ENCODE measurements at regions not wholly inside any gene's neighbourhood (a gene's known extent, or its start where the extent isn't known, plus 50 kb on each side); places are given as distances from the start of the nearest gene placed in this dataset.

GRCh38 chr3:117989982-117990381 lies 1044.7 kb downstream of the IGSF11 start:
- Histone ChIP-seq H3K4me2 (ENCODE audit: low read depth, low read length) (no peak overlapping the region), H3K9me2 (replicated peaks; ENCODE audit: insufficient read depth, low read length) (no peaks in the 10 kb centered on the region), H3F3A (ENCODE audit: insufficient read depth, low read length) (no peaks in the 10 kb centered on the region), H3K9me3 (replicated peaks; ENCODE audit: insufficient read depth, low read length) (no peaks in the 10 kb centered on the region), H3K9ac (ENCODE audit: low read length) (no peak overlapping the region), H3K4me1 (ENCODE audit: low read length) (no peaks in the 10 kb centered on the region), H3K79me2 (ENCODE audit: low read length) (no peaks in the 10 kb centered on the region), H3K27me3 (replicated peaks; ENCODE audit: insufficient read depth, low read length) (no peaks in the 10 kb centered on the region), H3K4me3 (ENCODE audit: low read length) (no peak overlapping the region), H3K27ac (ENCODE audit: low read length) (no peak overlapping the region), H4K20me1 (ENCODE audit: insufficient read depth, low read length) (no peaks in the 10 kb centered on the region), H2AFZ (ENCODE audit: low read length) (no peak overlapping the region), H3K36me3 (replicated peaks; ENCODE audit: insufficient read depth, low read length) (no peaks in the 10 kb centered on the region)
- TF ChIP-seq EZH2phosphoT487 (IDR thresholded peaks at IDR 0.05; ENCODE audit: low read length) (no peak), EZH2 (optimal IDR thresholded peaks at IDR 0.05; ENCODE audit: low read depth, low read length) (no peak), CTCF (IDR thresholded peaks at IDR 0.05; ENCODE audit: low read length) (no peak)
- DNase-seq: no peak

- no peak overlapping the region for H2AFZ ChIP-seq (ENCODE audit: low read length)
- H3K27me3 ChIP-seq (replicated peaks; ENCODE audit: insufficient read depth, low read length): no peaks in the 10 kb centered on the region
- H3K27ac ChIP-seq (ENCODE audit: low read length): no peak overlapping the region
- H3K9ac ChIP-seq (ENCODE audit: low read length): no peak overlapping the region
- no peaks in the 10 kb centered on the region for H3K79me2 ChIP-seq (ENCODE audit: low read length)
- H4K20me1 ChIP-seq (ENCODE audit: insufficient read depth, low read length): no peaks in the 10 kb centered on the region
- no peaks in the 10 kb centered on the region for H3K9me2 ChIP-seq (replicated peaks; ENCODE audit: insufficient read depth, low read length)
- DNase-seq: no peak
- no peaks in the 10 kb centered on the region for H3K4me1 ChIP-seq (ENCODE audit: low read length)
- no peaks in the 10 kb centered on the region for H3K9me3 ChIP-seq (replicated peaks; ENCODE audit: insufficient read depth, low read length)
- no peaks in the 10 kb centered on the region for H3K36me3 ChIP-seq (replicated peaks; ENCODE audit: insufficient read depth, low read length)
- H3K4me3 ChIP-seq (ENCODE audit: low read length): no peak overlapping the region
- no peak for TF ChIP-seq EZH2phosphoT487 (IDR thresholded peaks at IDR 0.05; ENCODE audit: low read length)
- TF ChIP-seq EZH2 (optimal IDR thresholded peaks at IDR 0.05; ENCODE audit: low read depth, low read length): no peak
- TF ChIP-seq CTCF (IDR thresholded peaks at IDR 0.05; ENCODE audit: low read length): no peak
- H3K4me2 ChIP-seq (ENCODE audit: low read depth, low read length): no peak overlapping the region
- no peaks in the 10 kb centered on the region for H3F3A ChIP-seq (ENCODE audit: insufficient read depth, low read length)
These were observed 1044.0 kb downstream of the IGSF11 start for GRCh38 chr3:117990627-117991026.

- DNase-seq: no peak
- no peak overlapping the region for H3K9ac ChIP-seq (ENCODE audit: low read length)
- no peak for TF ChIP-seq EZH2 (optimal IDR thresholded peaks at IDR 0.05; ENCODE audit: low read depth, low read length)
- no peak overlapping the region for H3K4me2 ChIP-seq (ENCODE audit: low read depth, low read length)
- no peaks in the 10 kb centered on the region for H3K36me3 ChIP-seq (replicated peaks; ENCODE audit: insufficient read depth, low read length)
- no peaks in the 10 kb centered on the region for H3K9me3 ChIP-seq (replicated peaks; ENCODE audit: insufficient read depth, low read length)
- H3K9me2 ChIP-seq (replicated peaks; ENCODE audit: insufficient read depth, low read length): no peaks in the 10 kb centered on the region
- H3K27me3 ChIP-seq (replicated peaks; ENCODE audit: insufficient read depth, low read length): no peaks in the 10 kb centered on the region
- H3K79me2 ChIP-seq (ENCODE audit: low read length): no peaks in the 10 kb centered on the region
- H3K4me1 ChIP-seq (ENCODE audit: low read length): no peaks in the 10 kb centered on the region
- H3F3A ChIP-seq (ENCODE audit: insufficient read depth, low read length): no peaks in the 10 kb centered on the region
- H2AFZ ChIP-seq (ENCODE audit: low read length): no peak overlapping the region
- H3K27ac ChIP-seq (ENCODE audit: low read length): no peak overlapping the region
- H4K20me1 ChIP-seq (ENCODE audit: insufficient read depth, low read length): no peaks in the 10 kb centered on the region
- H3K4me3 ChIP-seq (ENCODE audit: low read length): no peak overlapping the region
These were observed 1038.7 kb downstream of the IGSF11 start for GRCh38 chr3:117995842-117996437.

Measured in MM.1S (cell line).